OCI-LY1 (cell line): ENCODE measurements at regions not wholly inside any gene's neighbourhood (a gene's known extent, or its start where the extent isn't known, plus 50 kb on each side); places are given as distances from the start of the nearest gene placed in this dataset.

Experiments
- H2AFZ ChIP-seq: fragments of 200-600 bp; sonication (generic), shearing (Covaris generic); 2 replicates; pipeline ENCODE4 v1.6.0; 2014; ENCODE audit warnings: antibody characterized with exemption, mild to moderate bottlenecking, low read length
- H3F3A ChIP-seq: fragments of 200-600 bp; sonication (generic), shearing (Covaris generic); 2 replicates; pipeline ENCODE4 v1.6.0; 2014; ENCODE audit warnings: mild to moderate bottlenecking, antibody characterized with exemption, low read length, moderate library complexity; ENCODE audit not compliant: insufficient read depth
- H3K27ac ChIP-seq: fragments of 200-600 bp; sonication (generic); 2 replicates; pipeline ENCODE4 v1.5.1; 2014; ENCODE audit warnings: low read length, mixed run types, mild to moderate bottlenecking, low read depth; ENCODE audit not compliant: poor library complexity, severe bottlenecking
- H3K27me3 ChIP-seq: fragments of 200-600 bp; sonication (generic); 2 replicates; pipeline ENCODE4 v1.6.0; 2014; ENCODE audit warnings: antibody characterized with exemption, mild to moderate bottlenecking, low read length, moderate library complexity; ENCODE audit not compliant: insufficient read depth
- H3K36me3 ChIP-seq: fragments of 200-600 bp; sonication (generic); 2 replicates; pipeline ENCODE4 v1.6.1; 2014; ENCODE audit warnings: mild to moderate bottlenecking, antibody characterized with exemption, low read length, moderate library complexity, mixed read lengths; ENCODE audit not compliant: insufficient read depth
- H3K4me1 ChIP-seq: fragments of 200-600 bp; sonication (generic); 2 replicates; pipeline ENCODE4 v1.5.1; 2014; ENCODE audit warnings: mild to moderate bottlenecking, low read length, moderate library complexity; ENCODE audit not compliant: insufficient read depth, severe bottlenecking
- H3K4me2 ChIP-seq: fragments of 200-600 bp; sonication (generic), shearing (Covaris generic); 2 replicates; pipeline ENCODE4 v1.6.1; 2014; ENCODE audit warnings: low read length
- H3K4me3 ChIP-seq: fragments of 200-600 bp; sonication (generic); 2 replicates; pipeline ENCODE4 v1.5.1; 2014; ENCODE audit warnings: low read length, low read depth, mild to moderate bottlenecking, mixed read lengths; ENCODE audit not compliant: poor library complexity, severe bottlenecking
- H3K79me2 ChIP-seq: fragments of 200-600 bp; shearing (Covaris generic); 2 replicates; pipeline ENCODE4 v1.6.1; 2016; ENCODE audit warnings: mixed run types, low read length, mixed read lengths; ENCODE audit not compliant: insufficient read depth
- H3K9ac ChIP-seq: fragments of 200-600 bp; sonication (generic), shearing (Covaris generic); 2 replicates; pipeline ENCODE4 v1.6.1; 2014; ENCODE audit warnings: mild to moderate bottlenecking, low read length, mixed read lengths
- H3K9me2 ChIP-seq: fragments of 200-600 bp; sonication (generic), shearing (Covaris generic); 2 replicates; pipeline ENCODE4 v1.6.1; 2014; ENCODE audit warnings: low read depth, mild to moderate bottlenecking, low read length, mixed read lengths
- H3K9me3 ChIP-seq: fragments of 200-600 bp; shearing (Covaris generic); 2 replicates; pipeline ENCODE4 v1.6.1; 2014; ENCODE audit warnings: low read length, mixed read lengths
- H4K20me1 ChIP-seq: fragments of 200-600 bp; sonication (generic), shearing (Covaris generic); 2 replicates; pipeline ENCODE4 v1.6.0; 2016; ENCODE audit warnings: mild to moderate bottlenecking, low read length; ENCODE audit not compliant: insufficient read depth
- CTCF ChIP-seq: fragments of 200-600 bp; sonication (generic), shearing (Covaris generic); IDR thresholded peaks from 2 replicates; pipeline ENCODE4 v1.5.1; 2017; ENCODE audit warnings: mild to moderate bottlenecking, antibody characterized with exemption, low read length, moderate library complexity, mixed read lengths
- EZH2 ChIP-seq: fragments of 200-600 bp; sonication (generic), shearing (Covaris generic); IDR thresholded peaks from 2 replicates; pipeline ENCODE4 v1.8.0; 2017; ENCODE audit warnings: borderline replicate concordance, mixed run types, mild to moderate bottlenecking, antibody characterized with exemption, low read length, moderate library complexity, mixed read lengths

GRCh38 chr20:61047515-61047914 is 204.5 kb upstream of the CDH4 start:
- Histone ChIP-seq H3K79me2 (no peaks in the 10 kb centered on the region), H4K20me1 (no peaks in the 10 kb centered on the region), H3K9ac (no peak overlapping the region), H3K27ac (no peak overlapping the region), H2AFZ (no peak overlapping the region), H3K9me3 (no peaks in the 10 kb centered on the region), H3K4me3 (no peak overlapping the region), H3K4me2 (no peak overlapping the region), H3K27me3 (no peaks in the 10 kb centered on the region), H3K36me3 (no peaks in the 10 kb centered on the region), H3F3A (no peaks in the 10 kb centered on the region), H3K9me2 (no peaks in the 10 kb centered on the region), H3K4me1 (no peaks in the 10 kb centered on the region)
- TF ChIP-seq CTCF: no peak

DNA sequence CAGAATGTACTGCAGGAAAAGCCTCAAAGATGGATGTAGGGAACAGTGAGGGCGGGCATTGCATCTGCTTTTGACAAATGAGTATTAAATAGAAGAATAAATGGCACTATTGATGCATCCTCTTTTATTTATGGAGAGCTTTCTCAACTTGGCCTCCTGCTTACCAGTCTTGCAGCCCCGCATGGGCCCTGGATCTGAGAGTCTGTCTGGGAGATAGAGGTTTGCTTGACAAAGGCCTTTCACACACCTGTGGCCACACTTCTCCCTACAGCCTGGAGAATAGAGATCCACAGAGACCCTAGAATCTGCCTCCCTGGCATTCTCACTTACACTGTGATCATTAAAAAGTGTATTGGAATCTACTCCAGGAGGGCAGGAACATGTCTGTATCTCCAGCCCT is 203.8 kb upstream of the CDH4 start:
- Histone ChIP-seq H3K9me3 (no peaks in the 10 kb centered on the region), H4K20me1 (no peaks in the 10 kb centered on the region), H3K4me3 (no peak overlapping the region), H3K4me2 (no peak overlapping the region), H3K36me3 (no peaks in the 10 kb centered on the region), H3F3A (no peaks in the 10 kb centered on the region), H3K27ac (no peak overlapping the region), H3K9ac (no peak overlapping the region), H2AFZ (no peak overlapping the region), H3K4me1 (no peaks in the 10 kb centered on the region), H3K79me2 (no peaks in the 10 kb centered on the region), H3K9me2 (no peaks in the 10 kb centered on the region), H3K27me3 (no peaks in the 10 kb centered on the region)
- TF ChIP-seq EZH2 (no peak), CTCF (no peak)

- TF ChIP-seq CTCF (no peak), EZH2 (no peak)
- no peak overlapping the region for H2AFZ ChIP-seq
- H3K9me2 ChIP-seq: no peaks in the 10 kb centered on the region
These were observed 202.4 kb upstream of the CDH4 start for GRCh38 chr20:61049684-61050083.

More at GRCh38 chr20:61049684-61050083, 202.4 kb upstream of the CDH4 start:
- Histone ChIP-seq H3K9ac (no peak overlapping the region), H3K4me3 (no peak overlapping the region), H3K9me3 (no peaks in the 10 kb centered on the region), H3K79me2 (no peaks in the 10 kb centered on the region), H4K20me1 (no peaks in the 10 kb centered on the region), H3K4me1 (no peaks in the 10 kb centered on the region), H3K27me3 (no peaks in the 10 kb centered on the region), H3K27ac (no peak overlapping the region), H3K36me3 (no peaks in the 10 kb centered on the region), H3K4me2 (no peak overlapping the region), H3F3A (no peaks in the 10 kb centered on the region)
